Stimulated activated CD8-positive, alpha-beta memory T cell treated with anti-CD3 and anti-CD28 coated beads, Interleukin-15, amount 100 ng/mL, for 48 hours (primary cell): ENCODE measurements at regions not wholly inside any gene's neighbourhood (a gene's known extent, or its start where the extent isn't known, plus 50 kb on each side); places are given as distances from the start of the nearest gene placed in this dataset.
"Not testable (repeated sequence)": the region's sequence is repeated elsewhere in the genome, so short reads cannot be mapped to it uniquely, and the experiment has no call there.

Experiments used
- DNase-seq, 2 donors: peaks; one replicate each; pipeline ENCODE4 v3.0.0-alpha.2; 2020; ENCODE audit warnings: low read depth in 2 of 2

GRCh38 chr3:72032441-72033135, 247.6 kb upstream of the PROK2 start:
- no peak for DNase-seq

GRCh38 chr3:72031581-72031980, 246.6 kb upstream of the PROK2 start:
- no peak for DNase-seq

GRCh38 chr3:72030296-72030695, 245.3 kb upstream of the PROK2 start:
- not testable (repeated sequence) for DNase-seq

- DNase-seq = not testable (repeated sequence)
These were observed 243.8 kb upstream of the PROK2 start for GRCh38 chr3:72028726-72029125.

- DNase-seq = not testable (repeated sequence)
These were observed 243.4 kb upstream of the PROK2 start for GRCh38 chr3:72028307-72028706.

- not testable (repeated sequence) for DNase-seq
These were observed 242.8 kb upstream of the PROK2 start for GRCh38 chr3:72027728-72028127.

GRCh38 chr3:72022027-72022426, 237.1 kb upstream of the PROK2 start:
- DNase-seq = no peak

- no peak for DNase-seq
These were observed 236.6 kb upstream of the PROK2 start for GRCh38 chr3:72021531-72021930.

- no peak for DNase-seq
These were observed 233.5 kb upstream of the PROK2 start for GRCh38 chr3:72018343-72018984.

GRCh38 chr3:72017935-72018334, 233.0 kb upstream of the PROK2 start:
- DNase-seq = no peak

GRCh38 chr3:72017311-72017710, 232.4 kb upstream of the PROK2 start:
- DNase-seq = no peak

GRCh38 chr3:72015463-72015862, 230.5 kb upstream of the PROK2 start:
- no peak for DNase-seq

- no peak for DNase-seq
These were observed 228.1 kb upstream of the PROK2 start for GRCh38 chr3:72013084-72013483.

GRCh38 chr3:72012363-72012762, 227.4 kb upstream of the PROK2 start:
- no peak for DNase-seq

GRCh38 chr3:72011485-72011884, 226.5 kb upstream of the PROK2 start:
- no peak for DNase-seq

GRCh38 chr3:72009851-72010443, 225.0 kb upstream of the PROK2 start:
- no peak for DNase-seq

GRCh38 chr3:72008226-72008996, 223.5 kb upstream of the PROK2 start:
- DNase-seq = no peak

- DNase-seq = no peak
These were observed 221.9 kb upstream of the PROK2 start for GRCh38 chr3:72006631-72007556.

GRCh38 chr3:72004749-72005292, 219.9 kb upstream of the PROK2 start:
- no peak for DNase-seq

GRCh38 chr3:72003936-72004335, 219.0 kb upstream of the PROK2 start:
- DNase-seq = no peak

GRCh38 chr3:72001758-72002157, 216.8 kb upstream of the PROK2 start:
- no peak for DNase-seq
